GM06990 (cell line): ENCODE measurements at regions not wholly inside any gene's neighbourhood (a gene's known extent, or its start where the extent isn't known, plus 50 kb on each side); places are given as distances from the start of the nearest gene placed in this dataset.

Experiments used
- DNase-seq: peaks from one replicate; pipeline ENCODE4 v3.0.0-alpha.2; 2011; ENCODE audit not compliant: insufficient read length; ENCODE audit errors: extremely low read depth
- H3K27me3 ChIP-seq: replicated peaks from 2 replicates; pipeline ENCODE4 v1.6.0; 2011; ENCODE audit warnings: low read length; ENCODE audit not compliant: control insufficient read depth, insufficient read depth
- H3K36me3 ChIP-seq: 2 replicates; pipeline ENCODE4 v1.5.1; 2011; ENCODE audit warnings: low read length; ENCODE audit not compliant: control insufficient read depth, insufficient read depth
- H3K4me3 ChIP-seq: replicated peaks from 2 replicates; pipeline ENCODE4 v1.5.1; 2011; ENCODE audit warnings: low read depth, mild to moderate bottlenecking, control low read depth, low read length
- CTCF ChIP-seq: IDR thresholded peaks from 2 replicates; pipeline ENCODE4 v1.5.1; 2011; ENCODE audit warnings: low read length, control low read depth, mild to moderate bottlenecking, inconsistent platforms; ENCODE audit not compliant: insufficient read depth, poor library complexity, severe bottlenecking

GRCh38 chr2:129004485-129004884, 685.8 kb upstream of the HS6ST1 start:
- H3K36me3 ChIP-seq: no peaks in the 10 kb centered on the region
- TF ChIP-seq CTCF: no peak
- no peak for DNase-seq
- no peak overlapping the region for H3K4me3 ChIP-seq
- no peaks in the 10 kb centered on the region; the same call in 1 of the 2 replicates for H3K27me3 ChIP-seq

GRCh38 chr2:129004940-129005490, 686.3 kb upstream of the HS6ST1 start:
- no peak for TF ChIP-seq CTCF
- no peak for DNase-seq
- H3K27me3 ChIP-seq: no peaks in the 10 kb centered on the region; the same call in 1 of the 2 replicates
- no peaks in the 10 kb centered on the region for H3K36me3 ChIP-seq
- no peak overlapping the region for H3K4me3 ChIP-seq

- DNase-seq: no peak
- H3K4me3 ChIP-seq: no peak overlapping the region
- TF ChIP-seq CTCF: no peak
- no peaks in the 10 kb centered on the region; the same call in 1 of the 2 replicates for H3K27me3 ChIP-seq
- H3K36me3 ChIP-seq: no peaks in the 10 kb centered on the region
Measured at GRCh38 chr2:129006135-129006886, 687.6 kb upstream of the HS6ST1 start.

GRCh38 chr2:129006901-129007300, 688.2 kb upstream of the HS6ST1 start:
- no peak for DNase-seq
- no peak overlapping the region for H3K4me3 ChIP-seq
- no peaks in the 10 kb centered on the region; the same call in 1 of the 2 replicates for H3K27me3 ChIP-seq
- no peak for TF ChIP-seq CTCF
- H3K36me3 ChIP-seq: no peaks in the 10 kb centered on the region

- no peak for DNase-seq
- Histone ChIP-seq H3K4me3 (no peak overlapping the region), H3K27me3 (no peaks in the 10 kb centered on the region; the same call in 1 of the 2 replicates), H3K36me3 (no peaks in the 10 kb centered on the region)
- TF ChIP-seq CTCF: no peak
Measured at GRCh38 chr2:129008055-129008880, 689.6 kb upstream of the HS6ST1 start.
